GM18951 (cell line): ENCODE measurements at regions not wholly inside any gene's neighbourhood (a gene's known extent, or its start where the extent isn't known, plus 50 kb on each side); places are given as distances from the start of the nearest gene placed in this dataset.

Experiments
- POLR2A ChIP-seq: IDR thresholded peaks from 4 replicates; pipeline ENCODE4 v1.6.1; 2011; ENCODE audit warnings: mild to moderate bottlenecking; ENCODE audit not compliant: insufficient read length, insufficient read depth; ENCODE audit errors: extremely low read depth
- in situ Hi-C: fragments of 300-500 bp; cut with MboI; formaldehyde crosslinking; loops from one replicate; pipeline ENCODE4 v1.12.0; 2022; ENCODE audit warnings: low sequenced_read_pairs, mixed read lengths, inconsistent platforms; ENCODE audit not compliant: unreplicated experiment

DNA sequence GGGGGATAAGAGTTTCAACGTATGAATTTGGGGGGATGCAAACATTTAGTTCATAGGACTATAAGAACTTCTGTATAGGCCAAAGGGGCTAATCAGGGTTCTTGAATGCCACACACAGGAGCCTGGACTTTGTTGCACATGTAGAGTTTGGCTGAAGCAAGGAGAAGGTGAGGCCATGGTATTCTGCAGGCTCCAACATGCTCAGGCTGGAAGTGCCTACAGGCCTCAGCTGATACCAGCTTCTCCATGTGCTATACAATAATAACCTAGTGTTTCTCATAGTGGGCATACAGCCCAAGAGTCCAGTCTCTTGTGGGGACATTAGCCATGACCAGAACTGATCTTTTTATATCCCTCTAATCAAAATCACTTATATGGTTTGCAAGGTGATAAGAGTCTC is 399.7 kb upstream of the MCTP2 start:
- in situ Hi-C loops = no loop called here
- TF ChIP-seq POLR2A = no peak

DNA sequence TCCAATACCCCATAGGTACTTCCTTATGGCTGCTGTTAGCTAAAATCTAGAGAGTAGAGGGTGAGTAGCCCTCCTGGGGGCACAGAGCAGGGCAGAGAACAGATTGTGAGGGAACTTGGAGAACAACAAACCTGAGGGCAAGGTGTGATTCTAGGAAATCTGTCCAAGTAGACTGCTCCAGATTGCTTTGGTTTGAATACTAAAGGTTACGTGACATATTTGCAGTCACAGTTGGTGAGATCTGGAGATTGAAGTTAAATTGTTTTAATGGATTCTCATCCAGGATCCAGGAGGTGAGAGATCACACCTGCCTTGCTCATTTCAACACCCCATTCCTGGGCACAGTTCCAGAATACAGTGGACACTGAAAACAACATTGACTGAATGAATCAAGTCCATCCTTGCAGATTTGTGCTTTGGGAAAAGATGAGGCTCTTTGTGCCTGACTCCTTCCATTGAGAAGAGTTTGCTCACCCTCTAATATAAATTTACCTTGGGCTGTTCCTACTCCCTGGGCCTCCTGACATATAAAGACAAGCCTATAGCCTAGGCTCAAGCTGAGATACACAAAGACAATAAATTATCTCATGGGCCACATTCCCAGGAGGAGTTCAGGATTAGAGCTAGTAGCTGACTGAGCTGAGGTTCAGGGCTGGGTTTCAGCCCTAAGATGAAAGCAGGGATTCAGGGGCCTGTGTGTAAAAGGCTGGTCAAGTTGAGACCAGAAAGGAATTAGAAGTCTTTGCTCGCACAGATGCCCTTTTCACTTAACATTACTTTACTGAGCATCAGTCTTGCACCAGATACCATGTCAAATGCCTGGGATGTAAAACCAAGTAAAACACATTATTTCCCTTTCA is 400.9 kb upstream of the MCTP2 start:
- in situ Hi-C loops = no loop called here

DNA sequence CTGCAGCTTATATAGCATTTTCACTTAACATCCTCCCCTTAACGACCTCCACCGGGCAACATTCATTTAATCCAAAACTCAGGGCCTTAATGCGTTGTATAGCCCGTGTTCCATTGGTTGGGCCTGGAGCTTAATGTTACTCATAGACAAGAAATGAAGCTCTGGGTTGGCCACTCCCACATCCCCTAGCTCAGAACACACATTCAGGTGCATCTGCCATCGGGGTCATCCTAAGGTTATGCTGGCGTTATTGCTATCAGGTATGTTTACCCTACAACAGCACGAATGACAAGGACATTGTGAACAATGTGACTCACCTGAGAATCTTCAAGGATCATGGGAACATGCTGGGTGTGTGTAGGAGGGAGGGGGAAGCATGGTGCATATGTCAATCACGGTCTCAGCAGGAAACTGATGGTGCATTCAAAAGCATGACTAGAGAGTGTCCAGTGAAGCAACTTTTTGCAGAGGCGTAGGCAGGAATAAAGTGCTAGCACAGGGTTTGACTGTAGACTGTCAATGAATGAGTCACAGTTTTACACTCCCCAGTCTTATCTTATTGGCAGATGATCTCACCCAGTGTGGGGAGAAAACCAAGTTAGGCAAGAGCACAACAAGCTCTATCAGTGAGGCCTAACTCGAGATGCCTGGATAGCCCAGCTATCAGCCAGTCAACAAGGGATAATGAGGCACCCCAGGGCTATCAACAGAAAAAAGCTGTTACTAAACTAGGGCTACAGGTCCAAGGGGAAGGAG is 402.1 kb upstream of the MCTP2 start:
- TF ChIP-seq POLR2A = no peak
- in situ Hi-C loops = no loop called here

More for the DNA sequence above, 400.9 kb upstream of the MCTP2 start:
- no peak for TF ChIP-seq POLR2A

DNA sequence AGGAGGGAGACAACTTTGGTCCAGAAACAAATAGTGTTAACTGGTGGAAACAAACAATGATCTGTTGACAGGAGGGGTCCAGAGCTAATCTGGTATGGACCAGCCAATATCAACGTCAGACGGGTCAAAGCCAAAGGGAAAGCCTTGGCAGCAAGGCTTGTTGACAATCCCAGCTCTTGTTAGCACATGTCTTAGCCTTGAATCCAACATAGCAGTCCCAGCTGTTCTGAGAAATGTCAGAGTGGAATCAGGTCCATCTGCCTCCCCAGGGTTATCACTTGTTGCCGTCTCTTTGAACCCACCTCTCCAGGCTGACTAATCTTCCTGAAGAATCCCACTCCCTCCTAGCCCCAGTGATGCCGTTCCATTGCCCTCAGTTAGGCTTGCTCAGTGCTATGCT is 404.6 kb upstream of the MCTP2 start:
- in situ Hi-C loops = no loop called here
- no peak for TF ChIP-seq POLR2A

DNA sequence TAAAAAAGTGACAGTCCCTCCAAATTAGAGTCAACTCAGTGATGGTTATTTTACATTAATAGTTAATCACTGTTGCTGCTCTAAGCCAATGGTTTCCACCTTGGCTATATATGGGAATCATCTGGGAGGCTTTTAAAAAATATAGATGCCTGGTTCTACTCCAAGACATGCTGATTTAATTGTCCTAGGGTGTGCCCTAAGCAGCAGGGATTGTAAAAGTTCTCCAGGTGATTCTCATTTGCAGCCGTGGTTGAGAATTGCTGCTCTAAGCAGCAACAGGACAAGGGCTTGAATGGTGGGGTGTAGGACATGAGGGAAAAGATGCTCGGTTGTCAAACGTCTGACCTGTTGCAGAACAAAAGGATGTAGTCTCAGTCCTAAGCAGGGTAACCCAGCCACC is 405.1 kb upstream of the MCTP2 start:
- in situ Hi-C loops = no loop called here
- no peak for TF ChIP-seq POLR2A

DNA sequence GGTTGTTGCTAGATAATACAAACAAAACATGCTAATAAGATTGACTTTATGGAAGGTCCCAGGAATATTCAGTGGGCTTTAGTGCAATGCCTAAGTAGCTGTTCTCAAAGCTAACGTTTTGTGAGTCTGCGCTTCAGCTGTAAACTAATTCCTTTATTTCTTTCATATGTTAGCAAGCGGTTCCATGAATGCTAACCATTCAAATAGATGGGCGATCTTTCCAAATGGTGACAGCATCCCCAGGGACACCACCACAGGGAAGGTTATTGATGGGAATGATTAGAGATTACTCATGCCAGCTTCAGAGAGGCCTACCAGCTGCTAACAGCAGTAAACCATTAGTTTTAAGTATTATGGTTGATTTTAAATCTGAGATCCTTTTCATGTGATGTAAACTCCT is 405.7 kb upstream of the MCTP2 start:
- in situ Hi-C loops = no loop called here
- TF ChIP-seq POLR2A = no peak

GRCh38 chr15:93823971-93824913 is 407.1 kb upstream of the MCTP2 start:
- TF ChIP-seq POLR2A = no peak
- in situ Hi-C loops = no loop called here

GRCh38 chr15:93820566-93820965 is 410.8 kb upstream of the MCTP2 start:
- TF ChIP-seq POLR2A = no peak

GRCh38 chr15:93819826-93820225 is 411.5 kb upstream of the MCTP2 start:
- in situ Hi-C loops = no loop called here
- TF ChIP-seq POLR2A = no peak

More at GRCh38 chr15:93820566-93820965, 410.8 kb upstream of the MCTP2 start:
- in situ Hi-C loops = no loop called here

- TF ChIP-seq POLR2A = no peak
- in situ Hi-C loops = no loop called here
These were observed 414.5 kb upstream of the MCTP2 start for GRCh38 chr15:93816815-93817214.

DNA sequence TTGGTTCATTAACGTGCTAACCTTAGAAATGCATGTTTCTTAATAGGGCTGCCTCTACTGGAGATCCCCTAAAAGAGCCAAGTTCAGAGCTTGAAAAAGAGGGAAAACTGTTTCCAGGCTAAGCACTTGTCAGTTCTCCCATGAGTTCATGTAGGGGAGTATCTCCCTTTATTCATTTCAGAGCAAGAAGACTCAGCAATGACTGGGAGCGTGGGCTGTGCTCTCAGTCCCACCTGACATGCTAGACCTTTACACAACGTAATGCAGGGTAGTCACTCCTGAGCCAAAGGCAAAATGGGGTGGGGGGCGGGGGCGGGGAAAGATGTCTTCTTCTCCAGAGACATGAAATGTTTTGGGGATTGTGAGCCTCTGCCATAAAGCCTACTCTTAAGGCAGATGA is 420.1 kb upstream of the MCTP2 start:
- in situ Hi-C loops = no loop called here
- no peak for TF ChIP-seq POLR2A

GRCh38 chr15:93809516-93809915 is 421.8 kb upstream of the MCTP2 start:
- TF ChIP-seq POLR2A = no peak
- in situ Hi-C loops = no loop called here
